ENCODE measurements at regions not wholly inside any gene's neighbourhood (a gene's known extent, or its start where the extent isn't known, plus 50 kb on each side); places are given as distances from the start of the nearest gene placed in this dataset.

DNA sequence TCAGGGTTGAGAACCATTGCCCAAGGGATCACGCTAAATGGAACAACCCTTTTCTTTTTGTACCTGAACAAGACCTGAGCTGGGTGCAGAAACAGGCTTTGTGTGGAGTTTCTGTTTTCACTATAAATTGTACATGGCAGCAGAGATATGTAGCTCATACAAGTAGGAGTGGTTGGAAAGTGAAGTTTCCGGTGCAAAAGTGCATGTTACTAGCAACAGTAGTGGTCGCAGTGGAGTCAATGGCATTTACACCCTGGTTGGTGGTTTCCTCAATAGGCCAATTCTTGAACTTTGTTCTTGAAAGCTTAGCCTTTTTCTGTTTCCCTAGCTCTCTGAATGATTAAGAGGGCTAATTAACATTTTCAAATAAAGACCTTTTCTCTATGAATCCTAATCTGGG, 170.7 kb downstream of the NEBL start:
- Mint-ChIP-seq H3K27ac (no peak overlapping the region), H3K36me3 (peaks cover 0 to 5% of the 10 kb centered on the region in 2 donors), H3K9me3 (peaks cover 16 to 32% of the 10 kb centered on the region in 2 donors)
- ATAC-seq (no peak), DNase-seq (ENCODE audit: low spot score in 2 of 2) (no peak)

- peaks cover 9 to 10% of the 10 kb centered on the region in 2 donors for H3K9me3 Mint-ChIP-seq
- H3K36me3 Mint-ChIP-seq = no peaks in the 10 kb centered on the region
- no peak for ATAC-seq
- H3K27ac Mint-ChIP-seq = no peak overlapping the region
- no peak for DNase-seq (ENCODE audit: low spot score in 2 of 2)
Measured at GRCh38 chr10:20714979-20715378, 182.1 kb downstream of the NEBL start.

DNA sequence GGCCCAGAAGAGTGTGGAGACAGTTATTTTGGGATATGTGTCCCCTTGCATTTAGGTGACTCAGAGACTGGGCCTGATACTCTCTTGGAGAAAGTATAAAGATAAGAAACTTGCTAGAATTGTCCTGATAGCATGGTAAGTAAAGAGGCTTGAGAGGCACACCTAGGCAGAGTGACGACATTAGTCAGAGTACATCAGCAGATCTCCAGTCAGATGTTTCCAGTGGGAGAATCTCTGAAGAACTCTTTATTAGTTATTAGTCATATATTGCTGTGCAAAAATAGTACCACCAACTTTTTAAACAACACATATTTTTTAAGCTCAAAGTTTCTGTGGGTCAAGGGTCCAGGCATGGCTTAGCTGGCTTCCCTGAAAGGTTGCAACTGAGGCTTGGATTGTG, 182.6 kb downstream of the NEBL start:
- no peak overlapping the region for H3K27ac Mint-ChIP-seq
- no peak for DNase-seq (ENCODE audit: low spot score in 2 of 2)
- peaks cover 9 to 10% of the 10 kb centered on the region in 2 donors for H3K9me3 Mint-ChIP-seq
- ATAC-seq = no peak
- H3K36me3 Mint-ChIP-seq = no peaks in the 10 kb centered on the region

DNA sequence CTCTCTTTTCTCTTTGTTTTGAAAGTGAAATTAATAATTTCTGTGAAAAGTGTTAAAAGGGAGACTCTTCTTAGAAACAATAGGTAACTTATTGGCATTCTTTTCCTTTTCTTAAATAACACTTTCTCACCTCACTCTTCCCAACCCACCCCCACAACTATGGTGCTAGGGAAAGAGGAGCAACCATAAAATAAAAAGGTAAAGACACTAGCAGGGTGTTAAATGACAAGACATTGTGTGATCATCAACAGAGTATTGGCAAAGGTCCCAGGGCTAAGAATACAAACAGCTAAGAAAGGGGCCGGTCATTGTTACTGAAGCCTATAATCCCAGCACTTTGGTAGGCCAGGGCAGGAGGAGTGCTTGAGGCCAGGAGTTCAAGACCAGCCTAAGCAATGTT, 183.7 kb downstream of the NEBL start:
- Mint-ChIP-seq H3K27ac (no peak overlapping the region), H3K36me3 (no peaks in the 10 kb centered on the region), H3K9me3 (peaks cover 8 to 14% of the 10 kb centered on the region in 2 donors)
- ATAC-seq = no peak
- DNase-seq (ENCODE audit: low spot score in 2 of 2) = no peak

DNA sequence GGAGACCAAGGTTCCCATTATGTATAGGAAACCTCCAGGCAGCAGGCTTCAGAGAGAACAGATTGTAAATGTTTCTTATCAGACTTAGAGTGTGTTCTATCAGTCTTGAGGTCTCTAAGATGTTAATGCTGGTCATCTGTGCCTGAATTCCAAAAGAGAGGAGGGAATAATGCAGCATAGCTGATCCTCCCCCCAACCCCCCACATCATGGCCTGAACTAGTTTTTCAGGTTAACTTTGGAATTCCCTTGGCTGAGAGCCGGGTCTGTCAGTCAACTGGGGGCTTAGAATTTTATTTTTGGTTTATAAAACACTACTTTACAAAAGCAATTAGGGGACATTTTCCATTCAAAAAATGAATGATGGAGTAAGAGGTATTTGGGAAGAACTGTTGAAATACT, 184.3 kb downstream of the NEBL start:
- no peak for DNase-seq (ENCODE audit: low spot score in 2 of 2)
- ATAC-seq = no peak
- no peak overlapping the region for H3K27ac Mint-ChIP-seq
- peaks cover 5 to 19% of the 10 kb centered on the region in 2 donors for H3K9me3 Mint-ChIP-seq
- H3K36me3 Mint-ChIP-seq = no peaks in the 10 kb centered on the region

GRCh38 chr10:20709708-20710107, 187.4 kb downstream of the NEBL start:
- no peak for DNase-seq (ENCODE audit: low spot score in 2 of 2)
- no peaks in the 10 kb centered on the region for H3K36me3 Mint-ChIP-seq
- H3K9me3 Mint-ChIP-seq = peaks cover 0 to 19% of the 10 kb centered on the region in 2 donors
- no peak overlapping the region for H3K27ac Mint-ChIP-seq
- ATAC-seq = no peak

DNA sequence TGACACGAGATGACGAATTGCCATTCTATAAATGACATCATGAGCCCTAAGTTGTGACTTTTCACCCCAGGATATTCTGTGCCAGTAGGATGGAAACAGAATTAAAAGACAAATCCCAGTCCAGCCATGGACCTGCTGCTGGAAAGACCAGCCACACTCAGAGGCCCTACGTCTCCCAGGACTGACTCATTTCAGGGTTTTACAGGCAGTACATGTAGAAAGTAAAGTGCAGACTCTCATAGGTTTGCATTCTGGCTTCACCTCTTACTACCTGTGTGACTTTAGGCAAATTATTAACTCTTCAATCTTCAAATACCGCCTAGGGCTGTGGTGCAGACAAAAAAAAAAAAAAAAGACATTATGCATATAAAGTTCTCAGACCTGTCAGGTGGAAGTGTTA, 188.8 kb downstream of the NEBL start:
- H3K9me3 Mint-ChIP-seq = peaks cover 5 to 19% of the 10 kb centered on the region in 2 donors
- H3K36me3 Mint-ChIP-seq = no peaks in the 10 kb centered on the region
- ATAC-seq = no peak
- no peak overlapping the region for H3K27ac Mint-ChIP-seq
- no peak for DNase-seq (ENCODE audit: low spot score in 2 of 2)

- Mint-ChIP-seq H3K36me3 (no peaks in the 10 kb centered on the region), H3K9me3 (peaks cover 5 to 18% of the 10 kb centered on the region in 2 donors), H3K27ac (no peak overlapping the region)
- ATAC-seq = no peak
- no peak for DNase-seq (ENCODE audit: low spot score in 2 of 2)
Measured at GRCh38 chr10:20707251-20707650, 189.9 kb downstream of the NEBL start.

DNA sequence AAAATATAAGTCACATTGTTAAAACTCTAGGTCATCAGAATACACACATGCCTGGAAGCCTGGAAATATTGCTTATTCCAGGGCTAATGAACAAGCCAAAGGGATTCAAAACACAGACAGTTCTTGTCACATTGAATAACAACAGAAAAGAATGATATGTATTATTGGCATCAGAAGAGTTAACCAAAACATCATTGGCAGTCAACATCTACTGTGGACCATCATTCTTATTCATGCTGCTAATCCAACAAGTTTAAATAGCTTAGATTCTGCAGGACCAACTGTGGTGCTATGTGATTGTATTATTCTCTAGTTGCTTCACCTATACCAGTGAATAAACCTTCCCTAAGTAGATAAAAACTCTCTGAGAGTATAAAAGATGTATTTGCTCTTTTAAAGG, 198.3 kb downstream of the NEBL start:
- no peak for ATAC-seq
- H3K9me3 Mint-ChIP-seq = peaks cover 4 to 7% of the 10 kb centered on the region in 2 donors

GRCh38 chr10:20694296-20694695, 202.8 kb downstream of the NEBL start:
- DNase-seq (ENCODE audit: low spot score in 2 of 2) = no peak
- Mint-ChIP-seq H3K36me3 (no peaks in the 10 kb centered on the region), H3K27ac (no peak overlapping the region), H3K9me3 (peaks cover 4 to 8% of the 10 kb centered on the region in 2 donors)
- ATAC-seq = no peak

More for the DNA sequence above, 198.3 kb downstream of the NEBL start:
- Mint-ChIP-seq H3K27ac (no peak overlapping the region), H3K36me3 (no peaks in the 10 kb centered on the region)
- DNase-seq (ENCODE audit: low spot score in 2 of 2) = no peak

DNA sequence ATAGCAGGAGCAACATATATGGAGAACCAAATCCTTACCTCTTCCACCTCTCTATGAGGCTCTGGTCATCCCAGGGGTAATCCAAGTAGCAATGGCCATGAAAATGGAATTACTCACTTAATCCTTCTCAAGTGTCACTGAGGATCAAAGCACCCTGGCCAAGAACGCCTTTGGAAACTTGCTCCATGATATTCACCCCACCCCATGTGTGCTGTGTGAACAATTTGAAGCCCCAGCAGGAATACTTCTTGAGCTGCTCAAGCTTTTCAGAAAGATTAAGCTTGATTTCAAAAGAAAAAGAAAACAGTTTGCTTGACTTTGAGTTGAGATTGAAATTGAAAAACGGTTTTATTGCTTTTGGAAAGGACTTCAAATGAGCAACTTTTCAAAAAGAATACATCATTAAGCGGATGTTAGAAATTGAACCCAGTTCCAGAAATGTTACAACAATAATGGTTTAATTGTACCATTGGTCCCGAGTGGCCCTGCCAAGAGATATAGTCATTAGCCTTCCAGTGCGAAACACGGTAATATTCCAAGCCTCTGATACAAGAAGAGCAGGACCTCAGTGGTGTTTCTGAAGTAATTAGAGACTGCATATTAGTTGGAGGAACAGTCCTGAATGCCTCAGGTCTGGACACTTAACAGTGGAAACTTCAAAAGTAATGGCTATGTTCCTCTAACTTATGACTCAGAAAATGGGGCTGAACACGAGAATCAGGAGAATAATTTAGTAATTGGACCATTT, 208.1 kb downstream of the NEBL start:
- H3K27ac Mint-ChIP-seq = no peak overlapping the region
- no peak for ATAC-seq

GRCh38 chr10:20686015-20686635, 211.0 kb downstream of the NEBL start:
- H3K27ac Mint-ChIP-seq = no peak overlapping the region
- H3K36me3 Mint-ChIP-seq = no peaks in the 10 kb centered on the region
- H3K9me3 Mint-ChIP-seq = peaks cover 5 to 18% of the 10 kb centered on the region in 2 donors
- ATAC-seq (no peak), DNase-seq (ENCODE audit: low spot score in 2 of 2) (no peak)

More for the DNA sequence above, 208.1 kb downstream of the NEBL start:
- H3K36me3 Mint-ChIP-seq = no peaks in the 10 kb centered on the region
- no peak for DNase-seq (ENCODE audit: low spot score in 2 of 2)
- H3K9me3 Mint-ChIP-seq = peaks cover 0 to 9% of the 10 kb centered on the region in 2 donors

DNA sequence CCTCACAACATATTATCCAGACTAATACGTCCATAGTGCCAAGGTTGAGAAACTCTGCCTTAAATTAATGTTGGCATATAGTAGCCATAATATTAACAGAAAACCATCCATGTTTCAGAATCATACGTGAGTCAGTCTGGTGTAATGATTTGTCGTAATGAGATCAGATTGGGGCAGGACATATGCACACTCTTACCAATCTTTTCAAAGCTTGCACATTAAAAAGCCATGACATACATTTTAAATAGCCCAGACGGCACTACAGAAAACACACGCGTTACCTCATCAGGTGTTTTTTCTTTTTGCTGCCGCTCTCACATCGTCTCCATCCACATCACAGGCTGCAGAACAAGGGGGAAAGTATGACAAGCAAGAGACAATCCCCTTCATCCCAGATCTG, 211.6 kb downstream of the NEBL start:
- ATAC-seq = no peak

GRCh38 chr10:20683345-20683744, 213.8 kb downstream of the NEBL start:
- DNase-seq (ENCODE audit: low spot score in 2 of 2) (no peak), ATAC-seq (no peak)
- H3K9me3 Mint-ChIP-seq = peaks cover 5 to 14% of the 10 kb centered on the region in 2 donors
- peak overlapping the region in 1 of 2 donors; percentile 16 for H3K27ac Mint-ChIP-seq
- H3K36me3 Mint-ChIP-seq = no peaks in the 10 kb centered on the region

More for the DNA sequence above, 211.6 kb downstream of the NEBL start:
- Mint-ChIP-seq H3K9me3 (peaks cover 5 to 14% of the 10 kb centered on the region in 2 donors), H3K36me3 (no peaks in the 10 kb centered on the region), H3K27ac (no peak overlapping the region)
- no peak for DNase-seq (ENCODE audit: low spot score in 2 of 2)

- ATAC-seq = no peak
Measured at GRCh38 chr10:20682782-20683181, 214.3 kb downstream of the NEBL start.

DNA sequence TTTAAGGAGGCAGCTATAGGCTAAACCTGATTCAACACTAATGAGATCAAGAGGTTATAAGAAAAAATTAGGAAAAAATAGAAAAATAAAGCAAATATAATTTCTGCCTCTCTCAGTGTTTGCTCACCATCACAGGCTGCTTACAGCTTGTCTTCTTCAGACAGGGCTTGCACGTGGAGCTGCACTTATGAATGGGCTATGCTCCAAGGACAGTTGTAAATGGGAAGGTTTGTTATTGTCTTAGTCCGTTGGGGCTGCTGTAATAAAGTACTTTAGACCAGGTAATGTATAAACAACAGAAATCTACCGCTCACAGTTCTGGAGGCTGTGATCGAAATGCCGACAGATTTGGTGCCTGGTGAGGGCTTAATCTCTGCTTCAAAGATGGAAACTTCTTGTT, 219.8 kb downstream of the NEBL start:
- Mint-ChIP-seq H3K9me3 (no peaks in the 10 kb centered on the region), H3K36me3 (no peaks in the 10 kb centered on the region), H3K27ac (no peak overlapping the region)
- no peak for DNase-seq (ENCODE audit: low spot score in 2 of 2)
- no peak for ATAC-seq

More at GRCh38 chr10:20682782-20683181, 214.3 kb downstream of the NEBL start:
- no peak for DNase-seq (ENCODE audit: low spot score in 2 of 2)
- no peak overlapping the region for H3K27ac Mint-ChIP-seq
- H3K36me3 Mint-ChIP-seq = no peaks in the 10 kb centered on the region
- H3K9me3 Mint-ChIP-seq = peaks cover 5 to 14% of the 10 kb centered on the region in 2 donors

DNA sequence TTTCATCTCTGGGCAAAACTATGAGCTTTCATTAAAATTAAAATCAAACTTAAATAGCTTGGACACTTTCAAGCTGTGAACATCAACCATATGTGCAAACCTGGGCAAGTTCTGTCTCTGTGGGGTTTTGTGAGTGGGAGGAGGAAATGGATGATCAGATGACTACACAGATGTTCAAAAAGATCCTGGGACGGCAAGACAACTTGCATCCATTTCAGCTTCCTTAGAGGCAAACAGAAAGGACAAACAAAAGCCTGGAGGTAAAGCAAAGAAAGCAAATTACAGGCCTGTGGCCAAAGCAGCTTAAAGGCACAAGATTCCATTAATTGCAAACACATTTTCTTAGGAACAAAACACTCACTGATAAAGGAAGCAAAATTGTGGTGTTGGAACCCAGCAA, 222.2 kb downstream of the NEBL start:
- DNase-seq (ENCODE audit: low spot score in 2 of 2) = no peak

DNA sequence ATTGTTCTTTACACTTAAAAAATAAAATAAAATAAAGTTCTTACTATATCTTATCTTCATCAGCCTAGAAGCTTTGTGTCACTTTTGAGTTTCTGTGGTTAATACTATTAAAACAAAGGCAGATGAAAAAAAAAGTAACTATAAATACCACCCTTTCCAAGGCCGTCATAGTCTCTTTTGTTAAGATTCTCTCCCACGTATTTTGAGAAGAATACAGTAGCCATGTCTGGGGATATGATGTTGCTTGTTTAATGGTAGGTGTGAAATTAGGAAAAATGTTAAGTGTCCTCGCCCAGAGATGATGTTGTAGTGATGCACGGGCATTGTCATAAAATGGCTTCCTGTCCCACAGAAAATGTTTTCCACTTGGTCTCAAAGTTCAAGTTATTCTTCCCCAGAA, 223.9 kb downstream of the NEBL start:
- no peak for DNase-seq (ENCODE audit: low spot score in 2 of 2)
- no peaks in the 10 kb centered on the region for H3K36me3 Mint-ChIP-seq
- peaks cover under 1% of the 10 kb centered on the region in 2 donors for H3K9me3 Mint-ChIP-seq
- no peak for ATAC-seq
- H3K27ac Mint-ChIP-seq = no peak overlapping the region

More for the DNA sequence above, 222.2 kb downstream of the NEBL start:
- Mint-ChIP-seq H3K36me3 (no peaks in the 10 kb centered on the region), H3K9me3 (no peaks in the 10 kb centered on the region), H3K27ac (no peak overlapping the region)
- ATAC-seq = no peak
